ENCODE measurements at regions not wholly inside any gene's neighbourhood (a gene's known extent, or its start where the extent isn't known, plus 50 kb on each side); places are given as distances from the start of the nearest gene placed in this dataset.

DNA sequence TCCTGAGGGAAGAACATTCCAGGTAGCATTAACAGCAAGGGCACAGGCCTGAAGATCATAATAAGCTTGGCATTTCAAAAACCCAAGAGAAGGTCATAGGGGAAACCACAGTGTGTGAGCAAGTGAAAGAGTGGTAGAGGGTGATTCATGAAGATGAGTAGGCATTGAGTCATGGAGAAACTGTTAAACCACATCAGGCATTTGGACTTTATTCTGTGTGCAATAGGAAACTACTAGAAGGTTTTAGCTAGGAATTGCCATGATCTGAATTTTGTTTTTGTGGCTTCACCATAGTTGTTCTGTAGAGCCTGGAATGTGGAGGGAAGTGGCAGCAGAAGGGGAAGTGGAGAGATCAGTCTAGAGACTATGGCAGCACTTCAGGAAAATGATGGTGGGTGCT, 359.0 kb upstream of the PTBP2 start:
- TF ChIP-seq, protein P1, sequence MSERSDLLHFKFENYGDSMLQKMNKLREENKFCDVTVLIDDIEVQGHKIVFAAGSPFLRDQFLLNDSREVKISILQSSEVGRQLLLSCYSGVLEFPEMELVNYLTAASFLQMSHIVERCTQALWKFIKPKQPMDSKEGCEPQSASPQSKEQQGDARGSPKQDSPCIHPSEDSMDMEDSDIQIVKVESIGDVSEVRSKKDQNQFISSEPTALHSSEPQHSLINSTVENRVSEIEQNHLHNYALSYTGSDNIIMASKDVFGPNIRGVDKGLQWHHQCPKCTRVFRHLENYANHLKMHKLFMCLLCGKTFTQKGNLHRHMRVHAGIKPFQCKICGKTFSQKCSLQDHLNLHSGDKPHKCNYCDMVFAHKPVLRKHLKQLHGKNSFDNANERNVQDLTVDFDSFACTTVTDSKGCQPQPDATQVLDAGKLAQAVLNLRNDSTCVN (tag by site-specific recombination; optimal IDR thresholded peaks at IDR 0.05): no peak
- TF ChIP-seq, protein P2, sequence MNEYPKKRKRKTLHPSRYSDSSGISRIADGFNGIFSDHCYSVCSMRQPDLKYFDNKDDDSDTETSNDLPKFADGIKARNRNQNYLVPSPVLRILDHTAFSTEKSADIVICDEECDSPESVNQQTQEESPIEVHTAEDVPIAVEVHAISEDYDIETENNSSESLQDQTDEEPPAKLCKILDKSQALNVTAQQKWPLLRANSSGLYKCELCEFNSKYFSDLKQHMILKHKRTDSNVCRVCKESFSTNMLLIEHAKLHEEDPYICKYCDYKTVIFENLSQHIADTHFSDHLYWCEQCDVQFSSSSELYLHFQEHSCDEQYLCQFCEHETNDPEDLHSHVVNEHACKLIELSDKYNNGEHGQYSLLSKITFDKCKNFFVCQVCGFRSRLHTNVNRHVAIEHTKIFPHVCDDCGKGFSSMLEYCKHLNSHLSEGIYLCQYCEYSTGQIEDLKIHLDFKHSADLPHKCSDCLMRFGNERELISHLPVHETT (tag by site-specific recombination; IDR thresholded peaks at IDR 0.05): no peak
- TF ChIP-seq ZNF350 (tag by site-specific recombination; IDR thresholded peaks at IDR 0.05): no peak

All from HEK293 (cell line).